Activated naive CD4-positive, alpha-beta T cell treated with anti-CD3 and anti-CD28 coated beads, Interleukin-2, amount 50 U/mL, for 24 hours (primary cell): ENCODE measurements at regions not wholly inside any gene's neighbourhood (a gene's known extent, or its start where the extent isn't known, plus 50 kb on each side); places are given as distances from the start of the nearest gene placed in this dataset.

Experiments
- H3K27ac Mint-ChIP-seq: one replicate; pipeline ENCODE4 v1.8.0; 2021; ENCODE audit warnings: mild to moderate bottlenecking, mixed read lengths
- H3K27me3 Mint-ChIP-seq: one replicate; pipeline ENCODE4 v1.8.0; 2021; ENCODE audit warnings: mixed read lengths
- H3K36me3 Mint-ChIP-seq: one replicate; pipeline ENCODE4 v1.8.0; 2021; ENCODE audit warnings: mixed read lengths
- H3K4me1 Mint-ChIP-seq: one replicate; pipeline ENCODE4 v1.8.0; 2021; ENCODE audit warnings: mixed read lengths
- H3K4me3 Mint-ChIP-seq: one replicate; pipeline ENCODE4 v1.8.0; 2021; ENCODE audit warnings: mild to moderate bottlenecking, mixed read lengths
- H3K9me3 Mint-ChIP-seq: one replicate; pipeline ENCODE4 v1.8.0; 2021; ENCODE audit warnings: mixed read lengths

DNA sequence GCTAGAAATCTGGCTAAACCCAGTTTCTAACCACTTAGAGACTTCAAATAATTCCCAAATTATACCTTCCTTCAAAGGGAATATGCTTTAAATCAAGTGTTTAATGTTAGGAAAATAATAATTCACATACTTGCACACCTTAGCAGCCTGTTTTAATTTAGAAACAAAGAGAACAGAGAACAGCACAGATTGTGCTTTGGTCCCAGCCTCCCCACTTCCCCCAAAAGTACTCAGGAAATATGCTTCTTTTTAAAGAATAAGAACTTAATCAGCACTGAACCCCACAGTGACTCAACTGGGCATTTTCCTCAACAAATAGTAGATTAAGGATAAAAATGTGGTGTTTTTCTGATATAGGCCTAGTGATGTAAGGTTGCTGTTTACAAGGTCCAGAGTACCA lies 295.8 kb downstream of the GBA3 start:
- Mint-ChIP-seq H3K27ac (no peak overlapping the region), H3K4me1 (no peaks in the 10 kb centered on the region), H3K4me3 (no peak overlapping the region), H3K9me3 (peaks cover 9% of the 10 kb centered on the region), H3K27me3 (no peaks in the 10 kb centered on the region), H3K36me3 (no peaks in the 10 kb centered on the region)

DNA sequence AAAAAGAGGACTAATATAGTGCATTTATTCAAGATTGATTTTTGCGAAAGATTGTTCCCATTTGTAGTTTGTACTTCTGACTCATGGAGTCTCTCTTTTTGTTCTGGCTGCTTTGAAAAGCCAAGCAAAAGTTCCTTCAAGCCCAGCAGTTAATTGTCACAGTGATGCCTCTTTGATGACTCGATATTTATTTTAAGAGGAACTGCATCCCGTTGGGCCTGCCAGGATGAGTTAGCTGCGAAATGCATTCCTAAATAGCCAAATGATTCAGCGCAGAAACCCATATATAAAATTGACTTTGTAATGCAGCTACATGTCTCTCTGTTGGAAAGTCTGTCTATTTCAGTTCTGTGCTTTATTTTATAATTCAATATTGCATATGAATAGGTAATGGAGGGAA lies 295.1 kb downstream of the GBA3 start:
- Mint-ChIP-seq H3K27ac (no peak overlapping the region), H3K9me3 (peaks cover 12% of the 10 kb centered on the region), H3K4me1 (no peaks in the 10 kb centered on the region), H3K4me3 (no peak overlapping the region), H3K27me3 (no peaks in the 10 kb centered on the region), H3K36me3 (no peaks in the 10 kb centered on the region)

DNA sequence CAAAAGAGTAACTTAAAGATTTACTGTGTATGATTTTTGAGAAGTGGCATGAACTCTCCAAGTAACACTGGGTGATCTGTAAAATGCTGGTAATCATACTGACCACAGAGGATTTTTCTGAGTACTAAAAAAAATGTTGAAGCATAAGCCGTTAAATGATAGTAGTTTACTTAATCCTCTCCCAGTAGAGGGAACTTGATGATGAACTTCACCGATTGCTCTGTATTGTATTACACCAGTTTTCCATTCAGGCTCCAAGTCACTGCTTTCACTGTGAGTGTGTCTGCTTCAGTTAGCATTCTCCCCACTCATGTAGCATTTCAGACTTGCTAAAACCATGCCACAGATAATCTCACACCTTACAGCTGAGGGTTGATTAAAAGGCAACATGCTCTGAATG lies 294.1 kb downstream of the GBA3 start:
- H3K4me1 Mint-ChIP-seq, result no peaks in the 10 kb centered on the region
- no peak overlapping the region for H3K27ac Mint-ChIP-seq
- H3K9me3 Mint-ChIP-seq, result peaks cover 14% of the 10 kb centered on the region
- H3K4me3 Mint-ChIP-seq, result no peak overlapping the region
- no peaks in the 10 kb centered on the region for H3K36me3 Mint-ChIP-seq
- H3K27me3 Mint-ChIP-seq, result no peaks in the 10 kb centered on the region

DNA sequence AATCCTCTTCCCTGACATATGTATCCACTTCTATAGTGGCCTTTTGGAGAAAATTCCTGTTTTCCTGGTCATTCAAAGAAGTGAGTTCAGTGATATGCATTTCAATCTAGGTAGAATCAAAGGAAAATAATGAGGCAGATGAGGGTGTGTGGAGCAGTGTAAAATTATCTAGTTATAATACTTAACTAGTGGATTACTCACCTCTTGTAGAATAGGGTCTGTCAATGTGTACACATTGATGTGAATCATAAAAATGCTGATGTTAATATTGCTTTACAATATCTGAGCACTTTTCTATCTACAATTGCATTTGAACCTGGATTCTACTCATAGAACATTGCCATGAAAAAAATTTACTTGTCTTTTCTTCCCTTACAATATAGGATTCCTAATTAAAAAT lies 293.5 kb downstream of the GBA3 start:
- Mint-ChIP-seq H3K4me3 (no peak overlapping the region), H3K27me3 (no peaks in the 10 kb centered on the region), H3K36me3 (no peaks in the 10 kb centered on the region), H3K9me3 (peaks cover 14% of the 10 kb centered on the region), H3K4me1 (no peaks in the 10 kb centered on the region), H3K27ac (no peak overlapping the region)

DNA sequence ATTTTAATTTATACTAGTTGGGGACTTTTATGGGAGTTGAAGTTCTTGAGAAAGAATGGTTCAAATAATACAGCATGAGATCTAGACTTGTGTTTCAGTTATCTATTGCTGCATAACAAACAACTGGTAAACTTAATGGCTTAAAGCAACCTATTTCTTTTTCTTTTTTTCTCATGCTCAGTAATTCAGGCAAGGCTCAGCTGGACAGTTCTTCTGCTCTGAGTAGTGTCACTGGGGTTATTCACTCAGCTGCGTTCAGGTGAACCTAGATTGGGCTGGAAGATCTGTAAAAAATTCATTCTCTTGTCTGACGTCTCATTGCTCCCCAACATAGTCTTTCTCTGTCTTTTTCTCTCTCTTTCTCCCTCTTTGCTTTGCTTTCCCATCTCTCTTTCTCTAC lies 291.7 kb downstream of the GBA3 start:
- no peaks in the 10 kb centered on the region for H3K27me3 Mint-ChIP-seq
- H3K36me3 Mint-ChIP-seq, result no peaks in the 10 kb centered on the region
- no peaks in the 10 kb centered on the region for H3K4me1 Mint-ChIP-seq
- peaks cover 10% of the 10 kb centered on the region for H3K9me3 Mint-ChIP-seq
- no peak overlapping the region for H3K4me3 Mint-ChIP-seq
- no peak overlapping the region for H3K27ac Mint-ChIP-seq

DNA sequence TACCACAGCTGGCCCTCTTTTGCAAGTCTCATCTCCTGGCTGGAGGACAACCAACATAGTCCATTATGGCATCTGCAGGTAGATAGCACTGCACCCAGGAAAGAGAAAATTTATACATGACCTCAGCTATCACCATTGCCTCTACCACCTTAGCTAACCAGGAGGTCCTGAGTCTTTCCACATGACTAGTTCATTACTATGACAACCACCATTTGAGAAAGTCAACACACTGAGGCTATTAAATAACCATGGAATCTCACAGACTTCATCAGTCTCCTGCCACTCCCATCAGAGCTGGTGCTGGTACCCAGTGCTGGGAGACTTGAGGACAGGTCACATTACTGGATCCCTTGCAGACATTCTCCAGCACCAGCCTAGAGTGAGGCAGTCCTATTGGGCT lies 285.9 kb downstream of the GBA3 start:
- Mint-ChIP-seq H3K27me3 (no peaks in the 10 kb centered on the region), H3K36me3 (no peaks in the 10 kb centered on the region), H3K4me1 (no peaks in the 10 kb centered on the region), H3K9me3 (peaks cover 5% of the 10 kb centered on the region), H3K27ac (no peak overlapping the region), H3K4me3 (no peak overlapping the region)

DNA sequence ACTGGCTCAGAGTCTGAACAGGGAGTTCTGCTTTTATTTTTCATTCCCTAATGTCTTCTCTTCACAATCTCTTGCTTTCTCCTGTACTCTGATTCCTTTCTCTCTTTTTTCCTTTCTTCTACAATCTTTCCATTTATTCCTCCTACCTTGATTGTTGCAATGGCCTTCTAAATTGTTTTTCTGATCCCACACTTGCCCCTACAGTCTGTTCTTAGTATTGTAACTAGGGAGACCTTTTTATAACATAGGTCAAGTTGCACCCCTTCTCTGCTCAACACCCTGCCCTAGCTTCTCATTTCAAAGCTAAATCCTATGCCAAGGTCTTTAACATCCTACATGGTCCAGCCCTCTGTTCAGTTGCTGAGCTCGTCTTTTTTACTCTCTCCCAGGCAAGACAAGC lies 277.9 kb downstream of the GBA3 start:
- Mint-ChIP-seq H3K27me3 (no peaks in the 10 kb centered on the region), H3K27ac (no peak overlapping the region), H3K9me3 (no peaks in the 10 kb centered on the region), H3K4me1 (no peaks in the 10 kb centered on the region), H3K4me3 (no peak overlapping the region), H3K36me3 (no peaks in the 10 kb centered on the region)

DNA sequence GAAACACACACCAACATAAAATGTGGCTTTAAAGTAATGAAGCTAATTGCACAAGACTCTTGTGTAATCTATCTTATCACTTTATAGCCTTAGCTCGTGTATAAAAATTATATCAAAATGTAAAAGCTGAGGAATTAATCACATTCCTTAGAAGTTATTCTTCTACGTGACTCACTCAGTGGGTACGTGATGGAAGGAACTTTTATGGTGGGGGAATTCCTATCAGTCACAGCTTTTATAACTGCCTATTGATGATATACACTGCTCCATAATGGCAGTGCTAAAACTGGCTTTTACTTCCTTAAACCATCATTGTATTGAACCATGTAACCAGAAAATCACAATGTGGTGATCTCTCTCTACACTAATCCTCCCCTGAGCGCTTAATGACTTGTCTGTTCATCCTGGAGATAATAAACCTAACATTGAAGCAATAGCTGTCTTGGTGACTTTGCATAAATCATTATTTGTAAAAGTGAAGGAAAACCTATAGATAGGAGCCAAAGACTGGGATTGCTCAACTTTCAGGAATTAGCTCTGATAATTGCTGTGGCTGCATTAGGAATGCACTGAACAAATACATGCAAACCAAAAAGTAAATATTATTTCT lies 276.7 kb downstream of the GBA3 start:
- H3K4me3 Mint-ChIP-seq, result no peak overlapping the region
- H3K27me3 Mint-ChIP-seq, result no peaks in the 10 kb centered on the region

DNA sequence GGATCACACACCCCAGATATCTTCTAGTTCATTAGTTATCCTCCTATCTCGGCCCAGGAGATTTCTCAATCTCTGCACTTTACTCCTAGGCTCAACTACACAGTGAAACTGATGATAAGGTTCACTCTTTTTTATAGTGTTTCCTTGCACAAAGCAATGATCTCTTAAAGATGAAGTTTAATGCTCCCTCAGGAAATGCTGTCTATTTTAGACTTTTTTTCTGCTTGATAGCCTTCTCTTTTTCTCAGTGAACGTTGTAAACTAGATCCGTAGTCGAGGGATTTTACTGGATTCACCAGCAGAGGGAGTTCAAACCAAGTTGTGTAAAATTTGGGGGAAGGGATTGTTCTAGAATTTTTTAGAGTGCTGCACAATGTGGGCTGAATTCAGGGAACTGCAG lies 269.6 kb downstream of the GBA3 start:
- H3K4me3 Mint-ChIP-seq, result no peak overlapping the region
- no peaks in the 10 kb centered on the region for H3K4me1 Mint-ChIP-seq
- no peak overlapping the region for H3K27ac Mint-ChIP-seq
- no peaks in the 10 kb centered on the region for H3K36me3 Mint-ChIP-seq
- no peaks in the 10 kb centered on the region for H3K27me3 Mint-ChIP-seq
- H3K9me3 Mint-ChIP-seq, result no peaks in the 10 kb centered on the region

More for the DNA sequence above, 276.7 kb downstream of the GBA3 start:
- Mint-ChIP-seq H3K27ac (no peak overlapping the region), H3K4me1 (no peaks in the 10 kb centered on the region), H3K36me3 (no peaks in the 10 kb centered on the region), H3K9me3 (no peaks in the 10 kb centered on the region)

DNA sequence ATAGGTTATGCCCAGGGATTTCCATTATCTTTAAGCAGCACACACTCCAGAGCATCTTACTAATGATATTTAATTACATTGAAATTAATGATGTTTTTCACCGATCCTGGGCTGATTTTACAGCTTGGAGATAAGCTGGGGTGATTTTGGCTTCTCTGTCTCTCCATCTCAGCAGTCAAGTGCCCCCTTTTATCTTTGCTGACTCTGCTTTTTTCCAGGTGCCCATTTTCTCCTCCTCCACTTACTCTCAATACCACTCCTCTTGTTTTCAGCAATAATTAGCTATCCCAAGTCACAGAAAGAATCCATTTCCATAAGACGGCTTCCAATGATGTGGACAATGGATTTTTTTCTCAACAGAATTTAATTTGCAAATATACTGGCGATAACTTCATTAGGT lies 266.7 kb downstream of the GBA3 start:
- Mint-ChIP-seq H3K4me1 (no peaks in the 10 kb centered on the region), H3K27ac (no peak overlapping the region), H3K4me3 (no peak overlapping the region), H3K36me3 (no peaks in the 10 kb centered on the region), H3K27me3 (no peaks in the 10 kb centered on the region), H3K9me3 (no peaks in the 10 kb centered on the region)

DNA sequence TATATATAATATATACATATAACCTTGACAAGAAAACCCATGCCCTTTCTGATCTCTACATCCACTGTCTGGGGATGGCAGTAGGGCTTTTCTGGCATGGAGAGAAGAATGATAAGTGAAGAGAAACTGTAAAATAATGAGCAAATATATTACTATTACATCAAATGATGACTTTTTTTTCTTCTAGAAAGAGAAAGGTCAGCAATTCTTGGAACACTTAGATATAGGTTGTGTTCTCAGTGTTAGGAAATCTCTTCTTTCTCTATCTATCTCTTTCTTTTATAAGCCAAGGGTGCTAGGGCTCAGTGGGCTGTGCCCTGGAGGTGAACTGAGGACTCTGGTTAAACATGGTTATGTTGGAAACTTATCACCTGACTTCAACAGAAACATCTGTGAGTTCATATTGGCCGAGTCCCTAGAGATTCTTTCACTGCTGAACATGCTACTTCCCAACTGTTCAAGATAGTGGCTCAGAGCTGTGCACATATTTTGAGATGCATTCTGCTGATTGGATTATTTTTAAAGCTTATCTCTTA lies 265.1 kb downstream of the GBA3 start:
- H3K4me3 Mint-ChIP-seq, result no peak overlapping the region
- no peaks in the 10 kb centered on the region for H3K27me3 Mint-ChIP-seq
- H3K9me3 Mint-ChIP-seq, result no peaks in the 10 kb centered on the region
- H3K4me1 Mint-ChIP-seq, result no peaks in the 10 kb centered on the region
- H3K36me3 Mint-ChIP-seq, result no peaks in the 10 kb centered on the region
- no peak overlapping the region for H3K27ac Mint-ChIP-seq

DNA sequence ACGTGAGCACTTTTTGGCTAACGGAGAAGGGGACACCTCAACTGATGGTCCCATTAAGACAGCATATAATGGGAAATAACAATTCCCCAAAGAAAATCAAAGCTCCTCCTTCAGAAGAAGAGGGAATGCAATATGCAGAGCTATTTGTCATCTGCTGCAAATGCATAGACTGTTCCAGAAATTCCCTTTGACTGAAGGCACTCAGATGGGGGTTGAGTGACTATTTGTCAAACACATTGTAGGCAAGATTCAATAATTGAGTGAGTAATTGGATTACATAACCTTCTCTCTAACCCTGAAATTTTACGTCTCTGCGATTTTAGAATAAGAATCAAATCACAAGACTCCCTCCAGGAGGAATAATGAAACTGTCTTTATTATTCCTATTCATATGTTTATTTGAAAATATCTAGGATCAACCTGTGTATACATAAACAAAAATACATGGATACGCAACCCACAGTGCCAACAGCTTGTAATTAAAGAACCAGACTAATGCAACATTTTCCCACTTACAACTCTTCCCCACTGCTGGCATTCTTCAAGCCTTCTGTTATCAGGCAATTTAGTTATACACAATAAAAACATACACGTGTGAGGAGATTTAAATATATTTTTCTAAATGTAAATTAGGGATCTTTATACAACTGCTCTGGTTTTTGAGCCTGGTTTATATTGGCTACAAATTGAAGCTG lies 256.6 kb downstream of the GBA3 start:
- no peaks in the 10 kb centered on the region for H3K36me3 Mint-ChIP-seq
- H3K27me3 Mint-ChIP-seq, result no peaks in the 10 kb centered on the region
- H3K9me3 Mint-ChIP-seq, result no peaks in the 10 kb centered on the region
- H3K27ac Mint-ChIP-seq, result no peak overlapping the region
- no peaks in the 10 kb centered on the region for H3K4me1 Mint-ChIP-seq
- no peak overlapping the region for H3K4me3 Mint-ChIP-seq

DNA sequence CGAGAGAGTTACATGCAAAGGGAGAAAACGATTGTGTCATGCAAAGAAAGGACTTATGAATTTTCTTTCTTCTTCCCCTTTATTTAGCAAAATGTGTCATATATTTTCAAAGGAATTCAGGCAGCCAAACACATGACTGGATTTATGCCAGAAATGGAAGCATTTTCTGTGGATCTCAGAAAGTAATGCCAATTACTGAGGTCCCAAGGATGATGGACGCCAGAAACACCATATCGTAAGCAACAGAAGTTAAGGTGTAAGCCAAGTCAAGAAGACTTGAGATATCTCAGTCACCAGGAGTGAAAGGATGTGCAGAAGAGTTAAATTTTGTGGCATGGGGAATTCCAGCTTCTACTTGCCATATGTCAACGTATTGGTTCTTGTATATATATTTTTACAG lies 255.1 kb downstream of the GBA3 start:
- Mint-ChIP-seq H3K27ac (no peak overlapping the region), H3K9me3 (no peaks in the 10 kb centered on the region), H3K4me1 (no peaks in the 10 kb centered on the region), H3K36me3 (no peaks in the 10 kb centered on the region), H3K27me3 (no peaks in the 10 kb centered on the region), H3K4me3 (no peak overlapping the region)

DNA sequence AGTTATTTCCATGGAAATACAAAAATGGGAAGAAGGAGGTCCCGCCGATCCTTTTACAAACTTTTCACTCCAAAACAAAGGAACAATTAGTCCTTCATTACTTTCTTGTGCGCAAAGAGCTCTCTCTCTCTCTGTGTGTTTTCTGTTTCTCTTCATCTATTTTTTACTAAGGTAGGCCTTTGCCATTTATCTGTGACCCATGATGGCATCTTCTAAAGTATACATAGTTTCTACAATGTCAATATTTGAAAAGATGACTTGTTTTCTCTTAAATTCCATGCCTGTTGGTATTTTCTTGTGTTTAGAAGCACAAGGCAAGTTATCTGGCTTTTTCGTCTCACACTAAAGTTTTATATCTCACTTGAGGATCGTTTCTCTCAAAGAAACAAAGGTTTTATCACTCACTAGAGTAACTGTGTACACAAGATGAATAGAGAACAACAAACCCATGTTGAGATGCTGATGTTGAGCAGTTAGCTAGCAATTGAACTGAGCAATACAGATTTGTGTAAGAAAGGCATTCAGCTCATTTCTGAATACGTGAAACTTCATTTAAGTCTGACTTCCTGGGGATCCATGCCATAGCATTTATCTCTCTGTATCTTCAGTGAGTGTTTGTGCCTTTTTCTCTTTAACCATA lies 250.3 kb downstream of the GBA3 start:
- Mint-ChIP-seq H3K4me3 (no peak overlapping the region), H3K27me3 (no peaks in the 10 kb centered on the region), H3K27ac (no peak overlapping the region), H3K9me3 (no peaks in the 10 kb centered on the region), H3K36me3 (no peaks in the 10 kb centered on the region), H3K4me1 (no peaks in the 10 kb centered on the region)

DNA sequence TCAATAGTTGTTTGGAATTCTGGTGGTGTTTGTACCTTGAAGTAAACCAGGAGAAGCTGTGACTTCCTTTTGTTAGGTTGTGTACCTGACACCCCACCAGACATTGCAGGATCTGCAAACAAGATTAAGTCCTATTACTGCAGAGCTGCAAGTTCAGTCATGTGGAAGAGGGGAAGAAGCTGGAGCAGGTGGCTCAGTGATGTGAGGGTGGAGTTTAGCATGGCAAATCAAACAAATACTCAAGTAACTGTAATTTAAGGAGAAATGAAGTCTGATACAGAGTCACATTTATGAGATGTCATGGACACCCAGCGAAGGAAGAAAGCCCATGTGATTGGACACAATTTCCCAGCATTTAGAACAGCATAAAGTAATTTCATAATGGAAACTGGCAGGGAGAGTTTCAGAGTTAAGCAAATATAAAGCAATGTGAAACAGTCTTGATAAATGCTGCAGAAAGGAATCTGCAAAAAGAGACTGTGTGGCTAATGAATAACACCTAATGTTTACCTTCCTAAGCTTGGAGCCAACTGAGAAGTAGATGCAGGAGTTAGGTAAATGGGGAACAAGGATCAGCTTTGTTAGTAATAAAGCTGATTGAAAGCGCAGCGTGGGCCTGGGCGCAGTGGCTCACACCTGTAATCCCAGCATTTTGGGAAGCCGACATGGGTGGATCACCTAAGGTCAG lies 249.1 kb downstream of the GBA3 start:
- Mint-ChIP-seq H3K9me3 (no peaks in the 10 kb centered on the region), H3K4me3 (no peak overlapping the region), H3K36me3 (no peaks in the 10 kb centered on the region), H3K4me1 (no peaks in the 10 kb centered on the region), H3K27ac (no peak overlapping the region), H3K27me3 (no peaks in the 10 kb centered on the region)

DNA sequence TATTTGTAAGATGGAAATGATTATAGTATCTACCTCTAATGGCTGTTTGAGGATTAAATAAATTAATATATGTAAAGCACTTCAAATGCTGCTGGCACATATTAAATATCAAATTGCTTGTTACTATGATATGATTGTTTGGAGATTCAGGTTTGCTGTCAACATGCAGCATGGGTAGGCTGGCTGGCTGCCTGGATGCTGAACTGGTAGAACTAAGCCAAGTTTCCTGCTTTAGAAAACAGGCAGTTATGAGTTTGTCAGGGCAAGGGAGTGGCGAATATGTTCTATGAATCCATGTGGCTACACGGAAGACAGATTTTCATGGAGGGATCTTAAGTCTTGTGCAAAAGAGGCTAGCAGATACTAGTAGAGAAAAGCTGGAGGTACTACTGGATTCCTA lies 239.6 kb downstream of the GBA3 start:
- H3K9me3 Mint-ChIP-seq, result no peaks in the 10 kb centered on the region
- H3K36me3 Mint-ChIP-seq, result no peaks in the 10 kb centered on the region
- H3K4me1 Mint-ChIP-seq, result no peaks in the 10 kb centered on the region
- H3K4me3 Mint-ChIP-seq, result no peak overlapping the region
- no peaks in the 10 kb centered on the region for H3K27me3 Mint-ChIP-seq
- no peak overlapping the region for H3K27ac Mint-ChIP-seq
